Heart left ventricle (tissue), 13 donors: ENCODE measurements at regions not wholly inside any gene's neighbourhood (a gene's known extent, or its start where the extent isn't known, plus 50 kb on each side); places are given as distances from the start of the nearest gene placed in this dataset.

Experiments
- CTCF ChIP-seq, 12 donors: fragments of 200-600 bp; sonication (generic) in 4 of 12; IDR thresholded peaks; one replicate each; pipeline versions ENCODE4 v1.5.0 to v1.8.0; 2018 to 2022; ENCODE audit warnings: antibody characterized with exemption in 12 of 12, mild to moderate bottlenecking in 5 of 12
- POLR2A ChIP-seq, 2 donors: fragments of 450-650 bp; IDR thresholded peaks; one replicate each; pipeline ENCODE4 v1.6.1; 2017; ENCODE audit warnings: antibody characterized with exemption in 2 of 2, mild to moderate bottlenecking in 2 of 2, moderate library complexity in 2 of 2
- donor health status: ischemic (EF 13 %, LVEDD 7.1; RV severe dilation, severe dysfunction).
- donor health status: DM: no; HTN: yes; CAD: no.
- donor health status: DM: no; HTN: no; CAD: no.
- donor health status: ischemic (EF 25% LVEDD 6.9; RV normal size, moderate dysfunction).
- donor health status: ischemic (EF 25% LVEDD 5.7; RV mildly dilated, moderate dysfunction).
- donor health status: ischemic (EF 35%, LVEDD 5.7; RV mildly dilated, moderate dysfunction).
- donor health status: nonischemic (EF 11% LVEDD 7.7; RV severe dilation, severe dysfunction).
- donor health status: DM: yes; HTN: yes; CAD: no.
- donor health status: PGD.
- donor health status: ischemic (EF 29% LVEDD 5.4; RV normal size, mild dysfunction).
- donor health status: nonischemic (EF 23%, LVEDD 6.1; RV moderate dilation, normal function).

GRCh38 chr15:22241451-22241850, 161.1 kb downstream of the OR4M2 start:
- TF ChIP-seq CTCF (IDR thresholded peaks at IDR 0.05) (no peak), POLR2A (IDR thresholded peaks at IDR 0.05) (no peak)
